Neuronal stem cell (in vitro differentiated cells): ENCODE measurements at regions not wholly inside any gene's neighbourhood (a gene's known extent, or its start where the extent isn't known, plus 50 kb on each side); places are given as distances from the start of the nearest gene placed in this dataset.
"Not testable (repeated sequence)": the region's sequence is repeated elsewhere in the genome, so short reads cannot be mapped to it uniquely, and the experiment has no call there.

Experiments
- DNase-seq: peaks from one replicate; pipeline ENCODE4 v3.0.0-alpha.2; 2013; ENCODE audit warnings: low spot score
- H2AFZ ChIP-seq: one replicate; pipeline ENCODE4 v1.6.1; 2013; ENCODE audit warnings: mild to moderate bottlenecking, low read length, inconsistent platforms
- H2AK5ac ChIP-seq: 2 replicates; pipeline ENCODE4 v1.6.1; 2013; ENCODE audit warnings: low read depth, mild to moderate bottlenecking, inconsistent platforms, low read length, moderate library complexity, mixed read lengths
- H2BK120ac ChIP-seq: 2 replicates; pipeline ENCODE4 v1.6.1; 2013; ENCODE audit warnings: low read depth, mild to moderate bottlenecking, inconsistent platforms, low read length, moderate library complexity, mixed read lengths
- H2BK12ac ChIP-seq: one replicate; pipeline ENCODE4 v1.6.1; 2013; ENCODE audit warnings: low read length, inconsistent platforms
- H2BK15ac ChIP-seq: 2 replicates; pipeline ENCODE4 v1.6.1; 2013; ENCODE audit warnings: mild to moderate bottlenecking, low read length, inconsistent platforms, mixed read lengths
- H2BK5ac ChIP-seq: one replicate; pipeline ENCODE4 v1.6.1; 2013; ENCODE audit warnings: inconsistent platforms, mild to moderate bottlenecking, low read length, moderate library complexity
- H3K14ac ChIP-seq: one replicate; pipeline ENCODE4 v1.6.1; 2013; ENCODE audit warnings: low read length, inconsistent platforms
- H3K18ac ChIP-seq: 2 replicates; pipeline ENCODE4 v1.6.1; 2013; ENCODE audit warnings: low read length, inconsistent platforms
- H3K23ac ChIP-seq: 2 replicates; pipeline ENCODE4 v1.6.1; 2013; ENCODE audit warnings: low read depth, mild to moderate bottlenecking, mixed read lengths, low read length, inconsistent platforms; ENCODE audit not compliant: poor library complexity
- H3K27ac ChIP-seq: replicated peaks from 3 replicates; pipeline ENCODE4 v1.5.1; 2013; ENCODE audit warnings: low read length, inconsistent platforms
- H3K27me3 ChIP-seq, 3 experiments: 2 replicates each; pipeline ENCODE4 v1.6.1; 2013; ENCODE audit warnings: low read length in 3 of 3, mild to moderate bottlenecking in 2 of 3, inconsistent platforms in 1 of 3, low read depth in 1 of 3, mixed read lengths in 1 of 3, moderate library complexity in 1 of 3; ENCODE audit not compliant: control insufficient read depth in 3 of 3, insufficient read depth in 3 of 3
- H3K36me3 ChIP-seq, 2 donors: replicated peaks in 1 of 2; 2 replicates each; pipeline ENCODE4 v1.6.1; 2013; ENCODE audit warnings: low read length in 2 of 2; ENCODE audit not compliant: control insufficient read depth in 2 of 2, insufficient read depth in 2 of 2
- H3K4ac ChIP-seq: 2 replicates; pipeline ENCODE4 v1.6.1; 2013; ENCODE audit warnings: inconsistent platforms, mild to moderate bottlenecking, low read length, moderate library complexity
- H3K4me1 ChIP-seq, 2 donors: 1 replicate in 1 of 2; 2 replicates in 1 of 2; pipeline ENCODE4 v1.6.1; 2013; ENCODE audit warnings: low read length in 2 of 2, low read depth in 1 of 2; ENCODE audit not compliant: control insufficient read depth in 2 of 2, insufficient read depth in 1 of 2
- H3K4me2 ChIP-seq: one replicate; pipeline ENCODE4 v1.6.1; 2013; ENCODE audit warnings: mild to moderate bottlenecking, low read length, inconsistent platforms; ENCODE audit not compliant: insufficient read depth, poor library complexity, severe bottlenecking
- H3K4me3 ChIP-seq, 2 donors: 2 replicates each; pipeline ENCODE4 v1.5.1; 2013; ENCODE audit warnings: low read length in 2 of 2, mild to moderate bottlenecking in 2 of 2, inconsistent platforms in 1 of 2, moderate library complexity in 1 of 2
- H3K79me1 ChIP-seq: one replicate; pipeline ENCODE4 v1.6.1; 2013; ENCODE audit warnings: low read depth, mild to moderate bottlenecking, inconsistent platforms, low read length, moderate library complexity
- H3K9ac ChIP-seq: one replicate; pipeline ENCODE4 v1.6.1; 2013; ENCODE audit warnings: mild to moderate bottlenecking, low read depth, low read length, inconsistent platforms; ENCODE audit not compliant: poor library complexity
- H3K9me3 ChIP-seq, 2 donors: replicated peaks in 1 of 2; 2 replicates each; pipeline versions ENCODE3 to v1.6.1; 2013; ENCODE audit warnings: low read length in 2 of 2, mild to moderate bottlenecking in 2 of 2, inconsistent platforms in 1 of 2, low read depth in 1 of 2, mixed read lengths in 1 of 2, moderate library complexity in 1 of 2; ENCODE audit not compliant: control insufficient read depth in 2 of 2, insufficient read depth in 1 of 2
- H4K8ac ChIP-seq: one replicate; pipeline ENCODE4 v1.6.1; 2013; ENCODE audit warnings: low read depth, mild to moderate bottlenecking, inconsistent platforms, low read length, moderate library complexity
- H4K91ac ChIP-seq: one replicate; pipeline ENCODE4 v1.6.1; 2013; ENCODE audit warnings: low read length, low read depth, mild to moderate bottlenecking, inconsistent platforms; ENCODE audit not compliant: poor library complexity
- WGBS, 2 donors: extraction: QIAGEN DNeasy Blood & Tissue Kit; methylation state at CpG; one replicate each; pipeline ENCODE4 v1.1.7; 2013; ENCODE audit warnings: missing lambda C conversion rate in 2 of 2, mixed read lengths in 1 of 2; ENCODE audit not compliant: insufficient read length in 2 of 2, insufficient replicate concordance in 1 of 2; ENCODE audit errors: extremely low coverage in 2 of 2; 5-methylcytosine and 5-hydroxymethylcytosine counted together

DNA sequence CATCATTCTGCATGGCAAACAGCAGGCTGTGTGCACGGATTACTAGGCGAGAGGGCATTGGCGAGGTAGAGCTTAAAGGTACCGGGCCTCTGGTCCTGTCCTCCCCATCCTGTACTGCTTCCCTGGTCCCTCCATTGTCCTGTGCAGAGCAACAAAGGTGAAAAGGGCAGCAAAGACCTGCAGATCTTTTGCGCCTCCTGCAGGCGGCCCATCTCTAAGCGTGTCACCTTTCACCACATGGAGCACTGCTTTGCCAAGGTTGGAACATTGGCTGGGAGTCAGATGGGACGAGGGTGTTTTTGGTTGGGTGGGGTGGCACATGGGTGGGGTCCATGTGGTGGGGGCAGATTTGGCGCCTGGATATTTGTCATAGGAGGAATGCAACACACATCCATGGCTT lies 64.7 kb upstream of the UXT start:
- H3K9ac ChIP-seq: no peak overlapping the region
- no CpG with 5 or more reads among the region's 9 CpGs for WGBS, 2 donors
- no peaks in the 10 kb centered on the region for H3K9me3 ChIP-seq

DNA sequence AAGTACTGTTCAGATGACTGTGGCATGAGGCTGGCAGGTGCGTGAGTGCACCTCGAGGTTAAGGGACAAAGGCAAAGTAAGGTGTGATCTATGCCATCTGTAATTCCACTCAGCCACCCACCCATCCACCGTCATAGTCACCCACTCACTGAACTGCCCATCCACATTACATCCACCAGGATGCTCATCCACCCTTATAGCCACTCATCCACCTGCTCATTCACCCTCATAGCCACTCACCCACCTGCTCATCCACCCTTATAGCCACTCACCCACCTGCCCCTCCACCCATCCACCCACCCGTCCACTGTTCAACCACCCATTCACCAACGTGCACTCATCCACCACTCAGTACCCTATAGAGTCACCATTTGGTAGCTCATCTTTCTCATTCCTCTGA lies 64.1 kb upstream of the UXT start:
- Histone ChIP-seq H3K14ac (no peak overlapping the region), H3K27me3 (peaks cover 0 to 4% (median 0%) of the 10 kb centered on the region in 3 experiments), H3K9me3 (no peaks in the 10 kb centered on the region), H2BK120ac (no peak overlapping the region), H3K23ac (no peak overlapping the region), H2BK5ac (no peak overlapping the region), H2AFZ (no peak overlapping the region), H3K4me3 (no peak overlapping the region), H2BK15ac (no peak overlapping the region), H3K4me2 (no peak overlapping the region), H3K4me1 (no peaks in the 10 kb centered on the region), H3K27ac (no peak overlapping the region), H3K79me1 (no peaks in the 10 kb centered on the region), H3K9ac (no peak overlapping the region), H3K4ac (no peak overlapping the region), H4K8ac (no peak overlapping the region), H2AK5ac (no peak overlapping the region), H3K36me3 (no peaks in the 10 kb centered on the region), H3K18ac (no peak overlapping the region), H4K91ac (no peak overlapping the region), H2BK12ac (no peak overlapping the region)
- no CpG with 5 or more reads among the region's 5 CpGs for WGBS, 2 donors
- DNase-seq: no peak

More for the DNA sequence above, 64.7 kb upstream of the UXT start:
- Histone ChIP-seq H2BK120ac (no peak overlapping the region), H3K27ac (no peak overlapping the region), H3K4me3 (no peak overlapping the region), H2AK5ac (no peak overlapping the region), H3K36me3 (no peaks in the 10 kb centered on the region), H3K18ac (no peak overlapping the region), H2AFZ (no peak overlapping the region), H3K14ac (no peak overlapping the region), H3K4me2 (no peak overlapping the region), H2BK15ac (no peak overlapping the region), H3K23ac (no peak overlapping the region), H4K91ac (no peak overlapping the region), H2BK5ac (no peak overlapping the region), H3K4ac (no peak overlapping the region), H4K8ac (no peak overlapping the region), H3K79me1 (no peaks in the 10 kb centered on the region), H3K27me3 (peaks cover 0 to 4% (median 0%) of the 10 kb centered on the region in 3 experiments), H3K4me1 (no peaks in the 10 kb centered on the region), H2BK12ac (no peak overlapping the region)
- no peak for DNase-seq

DNA sequence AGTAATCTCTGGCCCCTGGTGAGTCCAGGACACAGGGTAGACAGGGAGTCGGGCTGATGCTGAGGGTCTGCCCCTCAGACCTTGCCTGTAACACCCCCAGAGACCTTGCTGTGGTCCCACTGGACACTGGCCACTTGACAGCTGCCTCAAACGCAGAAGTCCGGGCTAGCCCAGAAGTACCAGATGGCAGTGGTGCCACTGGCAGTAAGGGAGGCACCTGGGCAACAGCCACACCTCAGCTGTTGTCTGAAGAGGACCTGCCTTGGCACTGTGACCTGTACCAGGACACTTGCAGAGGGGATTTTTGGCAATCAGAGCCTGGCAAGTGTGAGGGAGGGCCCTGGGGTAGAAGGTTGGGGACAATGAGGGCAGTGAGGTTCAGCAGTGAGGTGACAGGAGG lies 63.3 kb upstream of the UXT start:
- no peak overlapping the region for H3K14ac ChIP-seq
- H2BK12ac ChIP-seq: no peak overlapping the region
- WGBS, 2 donors: no CpG with 5 or more reads among the region's 3 CpGs
- H3K4me3 ChIP-seq: no peak overlapping the region
- H2BK5ac ChIP-seq: no peak overlapping the region
- no peak overlapping the region for H3K4ac ChIP-seq
- H3K4me2 ChIP-seq: no peak overlapping the region
- H3K9me3 ChIP-seq: no peaks in the 10 kb centered on the region
- DNase-seq: no peak
- no peaks in the 10 kb centered on the region for H3K36me3 ChIP-seq
- H2BK15ac ChIP-seq: no peak overlapping the region
- no peak overlapping the region for H4K8ac ChIP-seq
- H2AFZ ChIP-seq: no peak overlapping the region
- H3K79me1 ChIP-seq: no peaks in the 10 kb centered on the region
- no peak overlapping the region for H3K23ac ChIP-seq
- H2AK5ac ChIP-seq: no peak overlapping the region
- no peak overlapping the region for H3K18ac ChIP-seq
- H3K4me1 ChIP-seq: no peaks in the 10 kb centered on the region
- H2BK120ac ChIP-seq: no peak overlapping the region
- H3K9ac ChIP-seq: no peak overlapping the region
- H3K27me3 ChIP-seq: peaks cover 0 to 4% (median 0%) of the 10 kb centered on the region in 3 experiments
- no peak overlapping the region for H4K91ac ChIP-seq
- H3K27ac ChIP-seq: no peak overlapping the region

DNA sequence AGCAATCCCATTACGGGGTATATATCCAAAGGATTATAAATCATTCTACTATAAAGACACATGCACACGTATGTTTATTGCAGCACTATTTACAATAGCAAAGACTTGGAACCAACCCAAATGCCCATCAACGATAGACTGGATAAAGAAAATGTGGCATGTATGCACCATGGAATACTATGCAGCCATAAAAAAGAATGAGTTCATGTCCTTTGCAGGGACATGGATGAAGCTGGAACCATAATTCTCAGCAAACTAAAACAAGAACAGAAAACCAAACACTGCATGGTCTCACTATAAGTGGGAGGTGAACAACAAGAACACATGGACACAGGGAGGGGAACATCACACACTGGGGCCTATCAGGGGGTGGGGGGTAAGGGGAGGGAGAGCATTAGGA lies 56.1 kb upstream of the UXT start:
- H3K79me1 ChIP-seq, H3K14ac ChIP-seq, H4K91ac ChIP-seq, H3K27ac ChIP-seq, H3K4ac ChIP-seq, H3K9ac ChIP-seq, H4K8ac ChIP-seq, H3K4me2 ChIP-seq, H3K9me3 ChIP-seq, H2BK12ac ChIP-seq, H3K4me3 ChIP-seq, H2BK5ac ChIP-seq, H3K23ac ChIP-seq, H3K18ac ChIP-seq, H3K27me3 ChIP-seq, H2BK120ac ChIP-seq, H2AK5ac ChIP-seq, H3K36me3 ChIP-seq, DNase-seq, H2BK15ac ChIP-seq, H3K4me1 ChIP-seq, H2AFZ ChIP-seq: not testable (repeated sequence)
- WGBS, 2 donors: no CpG with 5 or more reads among the region's 3 CpGs
